Right atrium auricular region (tissue), 2 donors: ENCODE measurements at regions not wholly inside any gene's neighbourhood (a gene's known extent, or its start where the extent isn't known, plus 50 kb on each side); places are given as distances from the start of the nearest gene placed in this dataset.

Experiments
- DNase-seq: peaks from one replicate; pipeline ENCODE4 v3.0.0-alpha.2; 2019; ENCODE audit warnings: low spot score
- H3K27ac ChIP-seq, 2 donors: fragments of 200-600 bp; sonication (generic); 1 replicate in 1 of 2; 2 replicates in 1 of 2; pipeline ENCODE4 v1.5.1; 2016 to 2019
- H3K27me3 ChIP-seq, 2 donors: fragments of 200-600 bp; sonication (generic); one replicate each; pipeline versions ENCODE4 v1.5.1 to v1.6.0; 2017 to 2019
- H3K36me3 ChIP-seq: fragments of 200-600 bp; sonication (generic); one replicate; pipeline ENCODE4 v1.5.1; 2016
- H3K4me1 ChIP-seq, 2 donors: fragments of 200-600 bp; sonication (generic); one replicate each; pipeline versions ENCODE4 v1.5.1 to v1.6.0; 2017 to 2019
- H3K4me3 ChIP-seq, 2 donors: fragments of 200-600 bp; sonication (generic); 1 replicate in 1 of 2; 2 replicates in 1 of 2; pipeline ENCODE4 v1.5.1; 2017 to 2019; ENCODE audit warnings: mild to moderate bottlenecking in 1 of 2, moderate library complexity in 1 of 2
- H3K9me3 ChIP-seq, 2 donors: fragments of 200-600 bp; sonication (generic); one replicate each; pipeline ENCODE4 v1.5.1; 2019
- CTCF ChIP-seq, 2 donors: fragments of 200-600 bp; sonication (generic); IDR thresholded peaks; one replicate each; pipeline ENCODE4 v1.5.1; 2019; ENCODE audit warnings: antibody characterized with exemption in 2 of 2

GRCh38 chrX:7269589-7269988, 121.6 kb upstream of the PUDP start:
- TF ChIP-seq CTCF (IDR thresholded peaks at IDR 0.05): no peak
- Histone ChIP-seq H3K36me3 (no peaks in the 10 kb centered on the region), H3K27me3 (no peaks in the 10 kb centered on the region), H3K9me3 (no peaks in the 10 kb centered on the region), H3K4me1 (no peaks in the 10 kb centered on the region), H3K27ac (no peak overlapping the region), H3K4me3 (no peak overlapping the region)
- no peak for DNase-seq

GRCh38 chrX:7266288-7266687, 118.3 kb upstream of the PUDP start:
- Histone ChIP-seq H3K4me3 (no peak overlapping the region), H3K27ac (no peak overlapping the region), H3K4me1 (no peaks in the 10 kb centered on the region), H3K27me3 (no peaks in the 10 kb centered on the region), H3K9me3 (no peaks in the 10 kb centered on the region), H3K36me3 (no peaks in the 10 kb centered on the region)
- TF ChIP-seq CTCF (IDR thresholded peaks at IDR 0.05): no peak
- DNase-seq: no peak

GRCh38 chrX:7264399-7264798, 116.4 kb upstream of the PUDP start:
- DNase-seq: no peak
- Histone ChIP-seq H3K27me3 (no peaks in the 10 kb centered on the region), H3K36me3 (no peaks in the 10 kb centered on the region), H3K4me3 (no peak overlapping the region), H3K9me3 (no peaks in the 10 kb centered on the region), H3K4me1 (no peaks in the 10 kb centered on the region), H3K27ac (no peak overlapping the region)
- no peak for TF ChIP-seq CTCF (IDR thresholded peaks at IDR 0.05)

GRCh38 chrX:7263961-7264360, 116.0 kb upstream of the PUDP start:
- H3K4me1 ChIP-seq: no peaks in the 10 kb centered on the region
- H3K27me3 ChIP-seq: no peaks in the 10 kb centered on the region
- H3K36me3 ChIP-seq: no peaks in the 10 kb centered on the region
- H3K9me3 ChIP-seq: no peaks in the 10 kb centered on the region
- no peak overlapping the region for H3K4me3 ChIP-seq
- no peak for TF ChIP-seq CTCF (IDR thresholded peaks at IDR 0.05)
- no peak overlapping the region for H3K27ac ChIP-seq
- DNase-seq: no peak

GRCh38 chrX:7263330-7263729, 115.4 kb upstream of the PUDP start:
- no peaks in the 10 kb centered on the region for H3K9me3 ChIP-seq
- no peaks in the 10 kb centered on the region for H3K4me1 ChIP-seq
- TF ChIP-seq CTCF (IDR thresholded peaks at IDR 0.05): no peak
- no peaks in the 10 kb centered on the region for H3K36me3 ChIP-seq
- H3K27ac ChIP-seq: no peak overlapping the region
- no peak for DNase-seq
- H3K27me3 ChIP-seq: no peaks in the 10 kb centered on the region
- no peak overlapping the region for H3K4me3 ChIP-seq

GRCh38 chrX:7262551-7262950, 114.6 kb upstream of the PUDP start:
- Histone ChIP-seq H3K4me1 (no peaks in the 10 kb centered on the region), H3K27ac (no peak overlapping the region), H3K27me3 (no peaks in the 10 kb centered on the region), H3K9me3 (no peaks in the 10 kb centered on the region), H3K4me3 (no peak overlapping the region), H3K36me3 (no peaks in the 10 kb centered on the region)
- no peak for DNase-seq
- no peak for TF ChIP-seq CTCF (IDR thresholded peaks at IDR 0.05)
